IMR-90 (cell line): ENCODE measurements at regions not wholly inside any gene's neighbourhood (a gene's known extent, or its start where the extent isn't known, plus 50 kb on each side); places are given as distances from the start of the nearest gene placed in this dataset.

Source experiments
- ATAC-seq: fragments of 200-7000 bp; cut with Tn5 transposase; 2 replicates; pipeline ENCODE4 v1.9.1; 2020; ENCODE audit warnings: low read depth, mild to moderate bottlenecking, moderate library complexity
- BruUV-seq: library from RNA; stranded (reverse); fragments of 400-500 nt; replicated peaks from 2 replicates; lab custom pipeline; 2021; lab: Mats Ljungman, UMichigan
- CTCF ChIA-PET: fragments of 300-600 bp; formaldehyde crosslinking; extraction: SDS; loops from one replicate; lab custom pipeline; 2021; ENCODE audit warnings: antibody characterized with exemption; lab: Yijun Ruan, JAX
- POLR2A ChIA-PET: fragments of 300-600 bp; sonication (Branson Sonifier 250); formaldehyde crosslinking; loops from one replicate; lab custom pipeline; 2022; ENCODE audit warnings: antibody characterized with exemption; ENCODE audit not compliant: unreplicated experiment; lab: Charles Lee
- DNase-seq: peaks from one replicate; pipeline ENCODE4 v3.0.0; 2013
- H2AFZ ChIP-seq: replicated peaks from 2 replicates; pipeline ENCODE3; 2013; ENCODE audit warnings: low read length, mild to moderate bottlenecking; ENCODE audit not compliant: poor library complexity
- H2AK5ac ChIP-seq: 2 replicates; pipeline ENCODE4 v1.6.1; 2013; ENCODE audit warnings: low read depth, low read length, inconsistent platforms
- H2AK9ac ChIP-seq: replicated peaks from 2 replicates; pipeline ENCODE3; 2013; ENCODE audit warnings: mild to moderate bottlenecking, low read depth, low read length, moderate library complexity; ENCODE audit not compliant: poor library complexity
- H2BK120ac ChIP-seq: 2 replicates; pipeline ENCODE4 v1.6.1; 2013; ENCODE audit warnings: low read depth, low read length, inconsistent platforms
- H2BK15ac ChIP-seq: 3 replicates; pipeline ENCODE4 v1.6.1; 2013; ENCODE audit warnings: low read depth, low read length, inconsistent platforms
- H2BK20ac ChIP-seq: 2 replicates; pipeline ENCODE4 v1.6.1; 2013; ENCODE audit warnings: low read depth, mild to moderate bottlenecking, inconsistent platforms, low read length, moderate library complexity
- H2BK5ac ChIP-seq: 2 replicates; pipeline ENCODE4 v1.6.1; 2013; ENCODE audit warnings: mild to moderate bottlenecking, low read depth, low read length, inconsistent platforms; ENCODE audit not compliant: poor library complexity, severe bottlenecking
- H3K14ac ChIP-seq: replicated peaks from 2 replicates; pipeline ENCODE4 v1.6.1; 2013; ENCODE audit warnings: low read depth, low read length, inconsistent platforms
- H3K18ac ChIP-seq: 2 replicates; pipeline ENCODE4 v1.6.1; 2013; ENCODE audit warnings: low read depth, low read length, control low read depth
- H3K23ac ChIP-seq: 2 replicates; pipeline ENCODE4 v1.6.1; 2013; ENCODE audit warnings: low read depth, low read length, inconsistent platforms
- H3K27ac ChIP-seq: 2 replicates; pipeline ENCODE4 v1.5.1; 2013; ENCODE audit warnings: mild to moderate bottlenecking, control low read depth, low read length; ENCODE audit not compliant: insufficient read depth
- H3K27me3 ChIP-seq: 2 replicates; pipeline ENCODE4 v1.6.1; 2013; ENCODE audit warnings: low read length; ENCODE audit not compliant: control insufficient read depth, insufficient read depth
- H3K36me3 ChIP-seq: 2 replicates; pipeline ENCODE4 v1.6.1; 2013; ENCODE audit warnings: low read length, mixed read lengths; ENCODE audit not compliant: control insufficient read depth, insufficient read depth
- H3K4ac ChIP-seq: 2 replicates; pipeline ENCODE4 v1.6.1; 2013; ENCODE audit warnings: low read depth, low read length, inconsistent platforms
- H3K4me1 ChIP-seq: 2 replicates; pipeline ENCODE4 v1.6.1; 2013; ENCODE audit warnings: low read length, mixed read lengths; ENCODE audit not compliant: control insufficient read depth, insufficient read depth
- H3K4me2 ChIP-seq: 2 replicates; pipeline ENCODE4 v1.6.1; 2013; ENCODE audit warnings: low read depth, mild to moderate bottlenecking, control low read depth, low read length, moderate library complexity
- H3K4me3 ChIP-seq: 2 replicates; pipeline ENCODE4 v1.5.1; 2013; ENCODE audit warnings: low read depth, mild to moderate bottlenecking, control low read depth, low read length, moderate library complexity; ENCODE audit not compliant: insufficient read depth
- H3K56ac ChIP-seq: 2 replicates; pipeline ENCODE4 v1.6.1; 2013; ENCODE audit warnings: low read length, inconsistent platforms; ENCODE audit not compliant: insufficient read depth; ENCODE audit errors: extremely low read depth
- H3K79me1 ChIP-seq, 2 experiments: 2 replicates each; pipeline ENCODE4 v1.6.1; 2013; ENCODE audit warnings: low read length in 2 of 2, inconsistent platforms in 1 of 2, low read depth in 1 of 2
- H3K9ac ChIP-seq: 2 replicates; pipeline ENCODE4 v1.6.1; 2013; ENCODE audit warnings: low read depth, low read length, control low read depth
- H3K9me1 ChIP-seq: 2 replicates; pipeline ENCODE4 v1.6.1; 2013; ENCODE audit warnings: low read length, inconsistent platforms; ENCODE audit not compliant: insufficient read depth
- H3K9me3 ChIP-seq: 2 replicates; pipeline ENCODE4 v1.6.1; 2013; ENCODE audit warnings: low read length; ENCODE audit not compliant: control insufficient read depth, insufficient read depth
- H4K20me1 ChIP-seq: 2 replicates; pipeline ENCODE4 v1.6.1; 2013; ENCODE audit warnings: low read length, inconsistent platforms; ENCODE audit not compliant: insufficient read depth
- H4K5ac ChIP-seq: 2 replicates; pipeline ENCODE4 v1.6.1; 2013; ENCODE audit warnings: mild to moderate bottlenecking, low read depth, low read length, control low read depth
- H4K8ac ChIP-seq, 2 experiments: 2 replicates each; pipeline ENCODE4 v1.6.1; 2013; ENCODE audit warnings: low read depth in 2 of 2, low read length in 2 of 2, control low read depth in 1 of 2, inconsistent platforms in 1 of 2
- H4K91ac ChIP-seq: 2 replicates; pipeline ENCODE4 v1.6.1; 2013; ENCODE audit warnings: low read depth, low read length, inconsistent platforms; ENCODE audit not compliant: insufficient read depth
- FOS ChIP-seq: fragments of 150-350 bp; IDR thresholded peaks from 2 replicates; pipeline ENCODE4 v1.6.1; 2016; ENCODE audit warnings: low read depth, low read length
- MAFK ChIP-seq: IDR thresholded peaks from 2 replicates; pipeline ENCODE4 v1.6.1; 2012; ENCODE audit warnings: low read depth, low read length, improper control_type of control experiment
- dilution Hi-C: fragments of 300-500 bp; cut with HindIII; formaldehyde crosslinking; loops from one replicate; pipeline ENCODE4 v1.14.3; 2018; ENCODE audit warnings: low sequenced_read_pairs; ENCODE audit not compliant: unreplicated experiment
- in situ Hi-C: fragments of 300-500 bp; cut with MboI; formaldehyde crosslinking; loops from 3 replicates; pipeline ENCODE4 v1.14.3; 2019; ENCODE audit warnings: low sequenced_read_pairs, inconsistent platforms, mixed read lengths
- intact Hi-C: fragments of 100-400 bp; cut with micrococcal nuclease; formaldehyde crosslinking; loops from 2 replicates; pipeline ENCODE4 v1.10.0; 2022

GRCh38 chr13:23999424-23999823 lies 102.1 kb upstream of the C1QTNF9B start:
- Histone ChIP-seq H3K4me2 (no peak overlapping the region), H2AK9ac (no peak overlapping the region), H3K14ac (no peak overlapping the region), H2AK5ac (no peak overlapping the region), H3K9ac (no peak overlapping the region), H4K5ac (no peak overlapping the region), H3K27ac (no peak overlapping the region), H4K20me1 (no peaks in the 10 kb centered on the region), H3K4ac (no peak overlapping the region), H2BK5ac (no peak overlapping the region), H3K4me3 (no peak overlapping the region), H2BK120ac (no peak overlapping the region), H3K23ac (no peak overlapping the region), H4K8ac (no peak overlapping the region), H3K79me1 (no peaks in the 10 kb centered on the region), H3K27me3 (no peaks in the 10 kb centered on the region), H3K18ac (no peak overlapping the region), H2AFZ (no peak overlapping the region), H3K56ac (no peak overlapping the region), H3K4me1 (no peaks in the 10 kb centered on the region), H2BK20ac (no peak overlapping the region), H3K36me3 (no peaks in the 10 kb centered on the region), H3K9me1 (no peaks in the 10 kb centered on the region), H3K9me3 (no peaks in the 10 kb centered on the region; the same call in 1 of the 2 replicates), H4K91ac (no peak overlapping the region), H2BK15ac (no peak overlapping the region)
- dilution Hi-C loops = no loop called here
- intact Hi-C loops = no loop called here
- ChIA-PET CTCF (no interaction called here), POLR2A (no interaction called here)
- TF ChIP-seq MAFK (no peak), FOS (no peak)
- no TSS peak for BruUV-seq
- ATAC-seq (no peak), DNase-seq (no peak)
- in situ Hi-C loops = no loop called here
